GM13977 (cell line): ENCODE measurements at regions not wholly inside any gene's neighbourhood (a gene's known extent, or its start where the extent isn't known, plus 50 kb on each side); places are given as distances from the start of the nearest gene placed in this dataset.

ENCODE experiments used
- DNase-seq: peaks from one replicate; pipeline ENCODE4 v3.0.0; 2012; ENCODE audit warnings: low spot score
- CTCF ChIP-seq: IDR thresholded peaks from 2 replicates; pipeline ENCODE4 v1.5.1; 2012; ENCODE audit warnings: mild to moderate bottlenecking, control low read depth; ENCODE audit not compliant: insufficient read depth; ENCODE audit errors: extremely low read depth, missing control alignments
- in situ Hi-C: fragments of 300-500 bp; cut with MboI; formaldehyde crosslinking; loops from one replicate; pipeline ENCODE4 v1.12.0; 2022; ENCODE audit warnings: low sequenced_read_pairs, low pct_unique_long_range_greater_than_20kb, mixed read lengths, inconsistent platforms; ENCODE audit not compliant: unreplicated experiment

- in situ Hi-C loops, result no loop called here
- TF ChIP-seq CTCF, result no peak
Measured at GRCh38 chr5:3811116-3811515, 215.5 kb downstream of the IRX1 start.

GRCh38 chr5:3818624-3819023, 223.0 kb downstream of the IRX1 start:
- in situ Hi-C loops, result no loop called here
- TF ChIP-seq CTCF, result no peak
- no peak for DNase-seq

More at GRCh38 chr5:3811116-3811515, 215.5 kb downstream of the IRX1 start:
- DNase-seq, result no peak

GRCh38 chr5:3825531-3826451, 230.2 kb downstream of the IRX1 start:
- in situ Hi-C loops, result no loop called here
- no peak for TF ChIP-seq CTCF
- no peak for DNase-seq

- TF ChIP-seq CTCF, result no peak
- in situ Hi-C loops, result no loop called here
- DNase-seq, result no peak
Measured at GRCh38 chr5:3827624-3828023, 232.0 kb downstream of the IRX1 start.

GRCh38 chr5:3828761-3829160, 233.1 kb downstream of the IRX1 start:
- in situ Hi-C loops, result no loop called here
- no peak for DNase-seq

GRCh38 chr5:3833566-3833965, 237.9 kb downstream of the IRX1 start:
- in situ Hi-C loops, result no loop called here
- no peak for TF ChIP-seq CTCF
- DNase-seq, result no peak

More at GRCh38 chr5:3828761-3829160, 233.1 kb downstream of the IRX1 start:
- TF ChIP-seq CTCF, result no peak
